IMR-90 (cell line): ENCODE measurements at regions not wholly inside any gene's neighbourhood (a gene's known extent, or its start where the extent isn't known, plus 50 kb on each side); places are given as distances from the start of the nearest gene placed in this dataset.

Source experiments
- ATAC-seq: fragments of 200-7000 bp; cut with Tn5 transposase; 2 replicates; pipeline ENCODE4 v1.9.1; 2020; ENCODE audit warnings: low read depth, mild to moderate bottlenecking, moderate library complexity
- BruUV-seq: library from RNA; stranded (reverse); fragments of 400-500 nt; replicated peaks from 2 replicates; lab custom pipeline; 2021; lab: Mats Ljungman, UMichigan
- CTCF ChIA-PET: fragments of 300-600 bp; formaldehyde crosslinking; extraction: SDS; loops from one replicate; lab custom pipeline; 2021; ENCODE audit warnings: antibody characterized with exemption; lab: Yijun Ruan, JAX
- POLR2A ChIA-PET: fragments of 300-600 bp; sonication (Branson Sonifier 250); formaldehyde crosslinking; loops from one replicate; lab custom pipeline; 2022; ENCODE audit warnings: antibody characterized with exemption; ENCODE audit not compliant: unreplicated experiment; lab: Charles Lee
- DNase-seq: peaks from one replicate; pipeline ENCODE4 v3.0.0; 2013
- H2AFZ ChIP-seq: replicated peaks from 2 replicates; pipeline ENCODE3; 2013; ENCODE audit warnings: low read length, mild to moderate bottlenecking; ENCODE audit not compliant: poor library complexity
- H2AK5ac ChIP-seq: 2 replicates; pipeline ENCODE4 v1.6.1; 2013; ENCODE audit warnings: low read depth, low read length, inconsistent platforms
- H2AK9ac ChIP-seq: replicated peaks from 2 replicates; pipeline ENCODE3; 2013; ENCODE audit warnings: mild to moderate bottlenecking, low read depth, low read length, moderate library complexity; ENCODE audit not compliant: poor library complexity
- H2BK120ac ChIP-seq: 2 replicates; pipeline ENCODE4 v1.6.1; 2013; ENCODE audit warnings: low read depth, low read length, inconsistent platforms
- H2BK15ac ChIP-seq: 3 replicates; pipeline ENCODE4 v1.6.1; 2013; ENCODE audit warnings: low read depth, low read length, inconsistent platforms
- H2BK20ac ChIP-seq: 2 replicates; pipeline ENCODE4 v1.6.1; 2013; ENCODE audit warnings: low read depth, mild to moderate bottlenecking, inconsistent platforms, low read length, moderate library complexity
- H2BK5ac ChIP-seq: 2 replicates; pipeline ENCODE4 v1.6.1; 2013; ENCODE audit warnings: mild to moderate bottlenecking, low read depth, low read length, inconsistent platforms; ENCODE audit not compliant: poor library complexity, severe bottlenecking
- H3K14ac ChIP-seq: replicated peaks from 2 replicates; pipeline ENCODE4 v1.6.1; 2013; ENCODE audit warnings: low read depth, low read length, inconsistent platforms
- H3K18ac ChIP-seq: 2 replicates; pipeline ENCODE4 v1.6.1; 2013; ENCODE audit warnings: low read depth, low read length, control low read depth
- H3K23ac ChIP-seq: 2 replicates; pipeline ENCODE4 v1.6.1; 2013; ENCODE audit warnings: low read depth, low read length, inconsistent platforms
- H3K27ac ChIP-seq: 2 replicates; pipeline ENCODE4 v1.5.1; 2013; ENCODE audit warnings: mild to moderate bottlenecking, control low read depth, low read length; ENCODE audit not compliant: insufficient read depth
- H3K27me3 ChIP-seq: 2 replicates; pipeline ENCODE4 v1.6.1; 2013; ENCODE audit warnings: low read length; ENCODE audit not compliant: control insufficient read depth, insufficient read depth
- H3K36me3 ChIP-seq: 2 replicates; pipeline ENCODE4 v1.6.1; 2013; ENCODE audit warnings: low read length, mixed read lengths; ENCODE audit not compliant: control insufficient read depth, insufficient read depth
- H3K4ac ChIP-seq: 2 replicates; pipeline ENCODE4 v1.6.1; 2013; ENCODE audit warnings: low read depth, low read length, inconsistent platforms
- H3K4me1 ChIP-seq: 2 replicates; pipeline ENCODE4 v1.6.1; 2013; ENCODE audit warnings: low read length, mixed read lengths; ENCODE audit not compliant: control insufficient read depth, insufficient read depth
- H3K4me2 ChIP-seq: 2 replicates; pipeline ENCODE4 v1.6.1; 2013; ENCODE audit warnings: low read depth, mild to moderate bottlenecking, control low read depth, low read length, moderate library complexity
- H3K4me3 ChIP-seq: 2 replicates; pipeline ENCODE4 v1.5.1; 2013; ENCODE audit warnings: low read depth, mild to moderate bottlenecking, control low read depth, low read length, moderate library complexity; ENCODE audit not compliant: insufficient read depth
- H3K56ac ChIP-seq: 2 replicates; pipeline ENCODE4 v1.6.1; 2013; ENCODE audit warnings: low read length, inconsistent platforms; ENCODE audit not compliant: insufficient read depth; ENCODE audit errors: extremely low read depth
- H3K79me1 ChIP-seq, 2 experiments: 2 replicates each; pipeline ENCODE4 v1.6.1; 2013; ENCODE audit warnings: low read length in 2 of 2, inconsistent platforms in 1 of 2, low read depth in 1 of 2
- H3K9ac ChIP-seq: 2 replicates; pipeline ENCODE4 v1.6.1; 2013; ENCODE audit warnings: low read depth, low read length, control low read depth
- H3K9me1 ChIP-seq: 2 replicates; pipeline ENCODE4 v1.6.1; 2013; ENCODE audit warnings: low read length, inconsistent platforms; ENCODE audit not compliant: insufficient read depth
- H3K9me3 ChIP-seq: 2 replicates; pipeline ENCODE4 v1.6.1; 2013; ENCODE audit warnings: low read length; ENCODE audit not compliant: control insufficient read depth, insufficient read depth
- H4K20me1 ChIP-seq: 2 replicates; pipeline ENCODE4 v1.6.1; 2013; ENCODE audit warnings: low read length, inconsistent platforms; ENCODE audit not compliant: insufficient read depth
- H4K5ac ChIP-seq: 2 replicates; pipeline ENCODE4 v1.6.1; 2013; ENCODE audit warnings: mild to moderate bottlenecking, low read depth, low read length, control low read depth
- H4K8ac ChIP-seq, 2 experiments: 2 replicates each; pipeline ENCODE4 v1.6.1; 2013; ENCODE audit warnings: low read depth in 2 of 2, low read length in 2 of 2, control low read depth in 1 of 2, inconsistent platforms in 1 of 2
- H4K91ac ChIP-seq: 2 replicates; pipeline ENCODE4 v1.6.1; 2013; ENCODE audit warnings: low read depth, low read length, inconsistent platforms; ENCODE audit not compliant: insufficient read depth
- BHLHE40 ChIP-seq: fragments of 150-350 bp; IDR thresholded peaks from 2 replicates; pipeline ENCODE4 v1.6.1; 2016; ENCODE audit warnings: mild to moderate bottlenecking, low read depth, low read length
- CEBPB ChIP-seq: IDR thresholded peaks from 2 replicates; pipeline ENCODE4 v1.6.1; 2012; ENCODE audit warnings: low read depth, low read length, improper control_type of control experiment
- CHD1 ChIP-seq: IDR thresholded peaks from 2 replicates; pipeline ENCODE4 v1.6.1; 2012; ENCODE audit warnings: low read depth, low read length, improper control_type of control experiment
- ELK1 ChIP-seq: fragments of 150-350 bp; IDR thresholded peaks from 2 replicates; pipeline ENCODE4 v1.6.1; 2016; ENCODE audit warnings: low read depth, mild to moderate bottlenecking, low read length, moderate library complexity, borderline replicate concordance
- FOS ChIP-seq: fragments of 150-350 bp; IDR thresholded peaks from 2 replicates; pipeline ENCODE4 v1.6.1; 2016; ENCODE audit warnings: low read depth, low read length
- MAFK ChIP-seq: IDR thresholded peaks from 2 replicates; pipeline ENCODE4 v1.6.1; 2012; ENCODE audit warnings: low read depth, low read length, improper control_type of control experiment
- MAZ ChIP-seq: IDR thresholded peaks from 2 replicates; pipeline ENCODE4 v1.6.1; 2012; ENCODE audit warnings: low read depth, mild to moderate bottlenecking, low read length, improper control_type of control experiment, moderate library complexity, borderline replicate concordance
- MXI1 ChIP-seq: IDR thresholded peaks from 2 replicates; pipeline ENCODE4 v1.6.1; 2012; ENCODE audit warnings: low read depth, mild to moderate bottlenecking, low read length, moderate library complexity, borderline replicate concordance
- NFE2L2 ChIP-seq: fragments of 150-350 bp; IDR thresholded peaks from 2 replicates; pipeline ENCODE4 v1.6.1; 2016; ENCODE audit warnings: low read depth, mild to moderate bottlenecking, low read length
- POLR2A ChIP-seq: IDR thresholded peaks from 2 replicates; pipeline ENCODE4 v1.6.1; 2012; ENCODE audit warnings: mild to moderate bottlenecking, low read depth, low read length
- RAD21 ChIP-seq: IDR thresholded peaks from 2 replicates; pipeline ENCODE4 v1.6.1; 2012; ENCODE audit warnings: low read length, improper control_type of control experiment
- RCOR1 ChIP-seq: IDR thresholded peaks from 2 replicates; pipeline ENCODE4 v1.6.1; 2012; ENCODE audit warnings: mild to moderate bottlenecking, low read length, improper control_type of control experiment; ENCODE audit not compliant: insufficient replicate concordance
- RFX5 ChIP-seq: IDR thresholded peaks from 2 replicates; pipeline ENCODE4 v1.8.0; 2012; ENCODE audit warnings: low read depth, mild to moderate bottlenecking, low read length, moderate library complexity
- SMC3 ChIP-seq: fragments of 150-350 bp; IDR thresholded peaks from 2 replicates; pipeline ENCODE4 v1.6.1; 2016; ENCODE audit warnings: low read depth, mild to moderate bottlenecking, antibody characterized with exemption, low read length, moderate library complexity
- USF2 ChIP-seq: fragments of 150-350 bp; IDR thresholded peaks from 2 replicates; pipeline ENCODE4 v1.6.1; 2017; ENCODE audit warnings: mild to moderate bottlenecking, antibody characterized with exemption, low read length, low read depth
- WGBS, 2 experiments: methylation state at CpG; one replicate each; pipeline versions ENCODE4 v1.1.5 to v1.1.7; 2013; ENCODE audit warnings: missing lambda C conversion rate in 2 of 2; ENCODE audit not compliant: insufficient read length in 1 of 2; ENCODE audit errors: extremely low coverage in 2 of 2; 5-methylcytosine and 5-hydroxymethylcytosine counted together
- dilution Hi-C: fragments of 300-500 bp; cut with HindIII; formaldehyde crosslinking; loops from one replicate; pipeline ENCODE4 v1.14.3; 2018; ENCODE audit warnings: low sequenced_read_pairs; ENCODE audit not compliant: unreplicated experiment
- in situ Hi-C: fragments of 300-500 bp; cut with MboI; formaldehyde crosslinking; loops from 3 replicates; pipeline ENCODE4 v1.14.3; 2019; ENCODE audit warnings: low sequenced_read_pairs, inconsistent platforms, mixed read lengths
- intact Hi-C: fragments of 100-400 bp; cut with micrococcal nuclease; formaldehyde crosslinking; loops from 2 replicates; pipeline ENCODE4 v1.10.0; 2022
- TF ChIP-seq, protein P1 (sequence below): conservative IDR thresholded peaks from 2 replicates; pipeline ENCODE4 v1.5.1; 2012; ENCODE audit warnings: mild to moderate bottlenecking, low read depth, low read length, improper control_type of control experiment

DNA sequence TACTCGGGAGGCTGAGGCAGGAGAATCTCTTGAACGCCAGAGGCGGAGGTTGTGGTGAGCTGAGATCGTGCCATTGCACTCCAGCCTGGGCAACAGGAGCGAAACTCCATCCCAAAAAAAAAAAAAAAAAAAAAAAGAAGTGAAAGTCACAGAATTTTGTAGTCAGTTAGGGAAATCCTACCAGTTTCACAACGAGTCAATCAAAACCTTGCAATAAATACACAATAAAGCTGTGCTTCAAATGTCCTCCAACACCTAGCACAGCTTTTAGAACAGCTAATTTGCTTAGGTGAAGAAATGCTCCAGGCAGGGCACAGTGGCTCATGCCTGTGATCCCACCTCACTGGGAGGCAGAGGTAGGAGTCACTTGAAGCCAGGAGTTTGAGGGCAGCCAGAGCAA lies 112.8 kb upstream of the ATF7IP start:
- Histone ChIP-seq H3K9ac (no peak overlapping the region), H3K9me1 (no peaks in the 10 kb centered on the region), H4K20me1 (no peaks in the 10 kb centered on the region), H2BK120ac (no peak overlapping the region), H4K8ac (no peak overlapping the region), H3K4ac (no peak overlapping the region), H3K27me3 (no peaks in the 10 kb centered on the region), H3K36me3 (no peaks in the 10 kb centered on the region), H2BK5ac (no peak overlapping the region), H3K23ac (no peak overlapping the region), H2BK15ac (no peak overlapping the region), H3K18ac (no peak overlapping the region), H2AFZ (peak overlapping the region; percentile 41), H4K5ac (no peak overlapping the region), H2BK20ac (no peak overlapping the region), H3K27ac (no peak overlapping the region), H3K4me2 (no peak overlapping the region), H4K91ac (no peak overlapping the region), H2AK5ac (no peak overlapping the region), H2AK9ac (no peak overlapping the region), H3K4me3 (no peak overlapping the region), H3K9me3 (no peaks in the 10 kb centered on the region), H3K79me1 (no peaks in the 10 kb centered on the region), H3K4me1 (peaks cover 2% of the 10 kb centered on the region; the same call in 1 of the 2 replicates), H3K56ac (no peak overlapping the region), H3K14ac (no peak overlapping the region)
- ChIA-PET CTCF (no interaction called here), POLR2A (no interaction called here)
- no peak for ATAC-seq
- BruUV-seq, result no TSS peak
- intact Hi-C loops (no loop called here), dilution Hi-C loops (no loop called here), in situ Hi-C loops (no loop called here)
- TF ChIP-seq NFE2L2, result no peak
- no peak for TF ChIP-seq USF2
- TF ChIP-seq CHD1, result no peak
- no peak for TF ChIP-seq MAZ
- no peak for TF ChIP-seq RFX5
- TF ChIP-seq BHLHE40, result no peak
- TF ChIP-seq FOS, result no peak
- TF ChIP-seq SMC3, result no peak
- TF ChIP-seq MAFK, result no peak
- TF ChIP-seq RAD21, result no peak
- no peak for TF ChIP-seq CEBPB
- no peak for TF ChIP-seq ELK1
- TF ChIP-seq, protein P1, sequence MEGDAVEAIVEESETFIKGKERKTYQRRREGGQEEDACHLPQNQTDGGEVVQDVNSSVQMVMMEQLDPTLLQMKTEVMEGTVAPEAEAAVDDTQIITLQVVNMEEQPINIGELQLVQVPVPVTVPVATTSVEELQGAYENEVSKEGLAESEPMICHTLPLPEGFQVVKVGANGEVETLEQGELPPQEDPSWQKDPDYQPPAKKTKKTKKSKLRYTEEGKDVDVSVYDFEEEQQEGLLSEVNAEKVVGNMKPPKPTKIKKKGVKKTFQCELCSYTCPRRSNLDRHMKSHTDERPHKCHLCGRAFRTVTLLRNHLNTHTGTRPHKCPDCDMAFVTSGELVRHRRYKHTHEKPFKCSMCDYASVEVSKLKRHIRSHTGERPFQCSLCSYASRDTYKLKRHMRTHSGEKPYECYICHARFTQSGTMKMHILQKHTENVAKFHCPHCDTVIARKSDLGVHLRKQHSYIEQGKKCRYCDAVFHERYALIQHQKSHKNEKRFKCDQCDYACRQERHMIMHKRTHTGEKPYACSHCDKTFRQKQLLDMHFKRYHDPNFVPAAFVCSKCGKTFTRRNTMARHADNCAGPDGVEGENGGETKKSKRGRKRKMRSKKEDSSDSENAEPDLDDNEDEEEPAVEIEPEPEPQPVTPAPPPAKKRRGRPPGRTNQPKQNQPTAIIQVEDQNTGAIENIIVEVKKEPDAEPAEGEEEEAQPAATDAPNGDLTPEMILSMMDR, result no peak
- TF ChIP-seq POLR2A, result no peak
- TF ChIP-seq MXI1, result no peak
- TF ChIP-seq RCOR1, result no peak
- DNase-seq, result no peak
- WGBS, 2 experiments, result no CpG with 5 or more reads among the region's 6 CpGs
